ENCODE measurements at regions not wholly inside any gene's neighbourhood (a gene's known extent, or its start where the extent isn't known, plus 50 kb on each side); places are given as distances from the start of the nearest gene placed in this dataset.
"Not testable (repeated sequence)": the region's sequence is repeated elsewhere in the genome, so short reads cannot be mapped to it uniquely, and the experiment has no call there.

DNA sequence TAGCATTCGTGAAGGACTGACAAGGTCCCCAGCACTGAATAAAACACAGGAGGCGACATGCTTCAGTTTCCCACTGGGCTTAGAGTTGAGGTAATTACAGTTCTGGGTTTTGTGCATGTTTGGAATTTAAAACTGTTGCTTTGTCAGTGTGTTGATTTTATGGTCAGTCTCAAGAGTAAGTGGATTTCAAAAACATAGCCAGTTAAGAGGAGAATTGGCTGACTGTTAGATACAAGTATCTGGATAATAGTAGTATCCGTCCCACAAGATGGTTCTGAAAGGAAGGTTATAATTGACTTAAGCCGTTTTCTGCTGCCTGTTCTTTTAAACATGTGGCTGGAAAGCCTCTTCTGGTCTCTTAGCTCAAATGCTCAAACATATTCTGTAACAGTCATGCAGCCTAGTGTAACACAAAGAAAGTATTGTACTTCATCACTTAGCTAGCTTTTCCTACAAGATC is 170.9 kb downstream of the POLR1F start:
- DNase-seq (ENCODE audit: low spot score), result peak; percentile 66

DNA sequence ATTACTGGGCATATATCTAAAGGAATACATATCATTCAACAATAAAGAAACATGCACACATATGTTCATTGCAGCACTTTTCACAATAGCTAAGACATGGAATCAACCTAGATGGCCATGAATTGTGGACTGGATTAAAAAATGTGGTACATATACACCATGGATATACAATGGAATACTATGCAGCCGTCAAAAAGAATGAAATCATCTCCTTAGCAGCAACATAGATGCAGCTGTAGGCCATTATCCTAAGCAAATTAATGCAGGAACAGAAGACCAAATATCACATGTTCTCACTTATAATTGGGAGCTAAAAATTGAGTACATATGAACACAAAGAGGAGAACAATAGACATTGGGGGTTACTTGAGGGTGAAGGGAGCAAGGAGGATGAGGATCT is 175.6 kb downstream of the POLR1F start:
- no peak for DNase-seq (ENCODE audit: low spot score)

DNA sequence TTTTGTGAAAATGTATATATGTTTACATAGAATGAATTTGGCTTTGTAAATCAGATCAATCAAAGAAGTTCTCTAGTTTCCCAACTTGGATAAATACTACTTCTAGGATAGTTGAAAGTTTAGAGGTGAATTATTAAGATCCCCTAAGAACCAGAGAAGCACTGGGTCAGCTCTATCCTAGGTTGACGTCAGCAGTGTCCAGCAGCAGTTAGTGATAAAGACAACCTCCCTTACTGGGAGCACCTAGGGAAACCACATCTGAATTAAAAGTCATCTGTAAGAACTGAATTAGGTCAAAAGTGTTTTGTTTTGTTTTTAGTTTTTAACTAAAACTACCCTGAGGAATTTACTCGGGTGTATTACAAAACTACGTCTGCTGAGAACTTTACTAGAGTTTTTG is 178.0 kb downstream of the POLR1F start:
- DNase-seq (ENCODE audit: low spot score), result no peak

DNA sequence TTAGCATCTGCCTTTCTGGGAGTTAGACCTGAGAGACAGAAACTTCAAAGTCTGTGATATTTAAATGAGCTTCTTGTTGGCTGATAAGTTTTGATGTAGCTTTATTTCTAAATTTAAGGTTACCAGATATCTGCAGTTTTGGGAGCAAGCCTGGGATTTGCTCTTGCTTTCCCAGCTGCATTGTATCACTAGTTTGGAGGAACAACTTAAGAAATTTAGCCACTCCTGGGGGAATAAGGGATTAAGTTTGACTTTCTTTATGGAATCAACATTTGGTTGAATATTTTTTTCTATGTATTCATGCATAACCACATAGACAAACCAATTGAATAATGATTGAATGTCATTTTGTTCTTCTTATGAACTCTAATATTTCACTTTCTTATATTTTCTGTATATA is 178.6 kb downstream of the POLR1F start:
- no peak for DNase-seq (ENCODE audit: low spot score)

DNA sequence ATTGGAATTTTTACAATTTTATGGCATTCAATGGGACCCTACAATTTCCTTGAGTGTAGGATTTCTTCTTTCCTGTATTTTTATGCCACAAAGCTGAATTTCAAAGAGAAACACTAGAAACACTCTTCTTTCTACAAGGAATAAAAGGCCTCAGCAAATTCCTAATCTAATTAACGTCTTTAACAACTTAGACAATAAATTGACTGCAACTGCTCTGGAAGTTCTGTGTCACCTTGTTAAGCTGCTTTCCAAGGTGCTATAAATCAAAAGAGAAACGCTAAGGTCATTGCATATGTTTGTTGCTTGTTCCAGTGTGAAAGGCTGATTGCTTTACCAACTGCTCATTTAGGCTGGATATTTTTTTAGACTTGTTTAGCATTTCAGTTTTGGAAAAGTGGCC is 182.2 kb downstream of the POLR1F start:
- no peak for DNase-seq (ENCODE audit: low spot score)

DNA sequence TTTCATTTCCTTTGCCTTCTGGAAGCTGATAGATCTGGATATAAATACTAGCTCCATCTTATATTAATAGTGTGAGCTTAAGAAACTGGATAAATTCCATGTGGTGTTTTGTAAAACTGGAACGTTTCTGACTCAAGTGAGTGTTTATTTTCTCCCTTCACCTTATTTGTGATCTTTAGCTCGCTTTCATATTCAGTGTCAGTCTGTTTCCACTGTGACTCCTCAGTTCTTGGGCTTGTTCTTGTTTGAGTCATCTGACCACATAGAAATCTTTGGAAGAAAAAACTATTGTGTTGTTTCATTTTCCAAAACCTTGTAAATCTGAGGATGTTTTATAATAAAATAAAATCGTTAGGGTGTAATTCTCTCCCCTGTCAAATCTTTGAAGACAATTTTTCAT is 186.4 kb downstream of the POLR1F start:
- DNase-seq (ENCODE audit: low spot score), result no peak

DNA sequence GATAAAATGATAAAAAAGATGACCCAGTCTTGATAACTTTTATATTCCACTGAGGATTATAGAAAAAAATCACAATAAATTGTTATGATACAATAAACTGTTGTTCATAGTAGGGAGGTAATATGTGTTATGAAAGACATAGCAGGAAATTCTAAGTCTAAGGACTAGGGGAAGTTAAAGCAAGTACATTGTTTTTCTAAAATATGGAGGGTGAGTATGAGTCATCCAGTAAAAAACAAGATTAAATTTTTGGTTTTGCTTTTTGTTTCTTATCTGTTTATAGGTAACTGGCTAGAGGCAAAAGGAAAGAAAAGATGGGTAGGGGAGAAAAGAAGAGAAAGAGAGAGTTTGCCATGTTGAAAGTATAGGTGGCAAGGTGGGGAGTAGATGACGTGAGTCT is 188.4 kb downstream of the POLR1F start:
- no peak for DNase-seq (ENCODE audit: low spot score)

DNA sequence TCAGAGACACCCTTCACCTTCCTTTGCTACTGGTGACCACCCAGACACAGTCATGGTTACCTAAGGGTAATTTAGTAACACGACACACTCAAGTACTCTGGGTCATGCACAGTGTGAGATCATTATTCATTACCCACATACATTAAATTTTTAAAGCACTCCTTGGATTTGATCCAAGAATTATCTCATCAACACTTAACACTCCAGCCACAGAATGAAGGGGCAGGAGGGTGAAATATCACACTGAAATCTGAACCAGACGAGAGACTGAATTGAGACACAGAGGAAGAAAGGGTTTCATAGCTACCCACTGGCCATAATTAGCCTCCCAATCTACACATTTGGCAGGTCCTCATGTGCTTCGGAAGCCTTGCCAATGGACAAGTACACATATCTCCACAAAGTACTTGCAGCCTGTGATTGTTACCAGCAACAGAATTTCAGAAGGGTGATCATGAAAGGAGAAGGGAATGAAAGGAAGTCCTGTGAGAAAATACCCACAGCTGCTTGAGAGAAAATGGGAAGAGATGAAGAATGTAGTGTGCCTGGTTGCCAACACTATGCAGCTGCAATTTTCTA is 189.3 kb downstream of the POLR1F start:
- peak; percentile 52 for DNase-seq (ENCODE audit: low spot score)

DNA sequence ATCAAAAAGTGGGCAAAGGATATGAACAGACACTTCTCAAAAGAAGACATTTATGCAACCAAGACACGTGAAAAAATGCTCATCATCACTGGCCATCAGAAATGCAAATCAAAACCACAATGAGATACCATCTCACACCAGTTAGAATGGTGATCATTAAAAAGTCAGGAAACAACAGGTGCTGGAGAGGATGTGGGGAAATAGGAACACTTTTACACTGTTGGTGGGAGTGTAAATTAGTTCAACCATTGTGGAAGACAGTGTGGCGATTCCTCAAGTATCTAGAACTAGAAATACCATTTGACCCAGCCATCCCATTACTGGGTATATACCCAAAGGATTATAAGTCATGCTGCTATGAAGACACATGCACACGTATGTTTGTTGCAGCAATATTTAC is 191.3 kb downstream of the POLR1F start:
- DNase-seq (ENCODE audit: low spot score), result not testable (repeated sequence)

DNA sequence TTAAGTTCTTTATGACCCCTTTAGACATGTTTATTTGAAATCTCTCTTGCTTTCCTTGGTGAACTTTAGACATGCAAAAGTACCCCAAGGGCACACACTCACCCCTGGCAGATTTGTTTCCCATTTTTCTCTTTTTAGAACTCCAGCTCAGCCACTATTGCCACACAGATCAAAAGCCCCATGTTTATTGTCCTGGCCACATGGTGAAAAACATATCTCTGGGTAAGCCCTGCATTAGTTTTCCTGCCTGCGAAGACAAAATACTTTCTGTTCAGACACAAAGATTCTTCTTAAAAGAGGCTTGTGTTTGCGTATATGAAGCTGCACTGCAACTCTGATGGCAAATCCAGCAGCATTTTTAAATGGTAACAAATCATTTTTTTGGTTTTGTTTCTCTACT is 200.0 kb downstream of the POLR1F start:
- DNase-seq (ENCODE audit: low spot score), result peak; percentile 81

DNA sequence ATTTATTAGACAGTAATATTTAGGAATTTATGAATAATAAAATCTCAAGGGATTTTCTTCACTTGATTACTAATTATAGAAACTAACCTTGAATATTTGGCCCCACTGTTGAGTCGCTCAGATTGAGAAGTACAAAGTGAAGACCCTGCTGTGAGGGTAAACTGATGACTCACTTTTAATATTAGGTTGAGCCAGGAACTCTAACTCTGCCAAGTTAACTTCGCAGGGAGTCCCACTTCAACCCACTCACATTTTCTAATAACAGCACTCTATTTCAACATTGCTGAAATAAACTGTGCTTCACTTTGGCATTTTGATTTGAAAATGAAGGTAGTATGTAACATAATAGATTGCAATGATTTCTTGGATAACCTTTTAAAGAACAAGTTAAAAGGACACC is 200.7 kb downstream of the POLR1F start:
- peak; percentile 8 for DNase-seq (ENCODE audit: low spot score)

DNA sequence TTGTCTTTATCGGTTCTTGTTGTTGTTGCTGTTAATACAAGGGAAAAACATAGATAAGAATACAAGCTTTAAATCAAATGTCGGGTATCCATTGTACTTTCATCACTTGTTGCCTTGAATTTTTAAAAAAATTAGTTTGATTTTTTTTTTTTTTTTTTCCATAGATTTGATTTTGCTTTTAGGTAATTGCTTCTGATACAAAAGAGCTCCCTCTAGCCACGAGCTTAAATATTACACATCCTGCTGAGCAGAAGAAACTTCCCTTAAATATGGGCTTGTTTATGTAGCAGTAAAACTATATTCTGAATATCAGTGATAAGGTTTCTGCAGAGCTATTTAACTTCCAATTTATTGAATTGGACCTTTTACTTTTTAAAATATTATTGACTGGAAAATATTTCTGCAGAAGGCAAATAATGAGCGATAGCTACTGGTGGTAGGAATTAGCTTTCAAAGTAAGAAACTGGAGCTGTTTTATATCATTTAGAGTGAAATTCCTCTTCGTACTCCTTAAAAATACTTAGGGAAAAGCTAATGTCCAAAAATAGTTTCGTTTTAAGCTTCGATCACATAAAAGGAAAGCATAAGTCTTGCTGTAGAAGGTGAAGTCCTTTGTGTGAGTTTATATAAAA is 216.9 kb downstream of the POLR1F start:
- peak; percentile 63 for DNase-seq (ENCODE audit: low spot score)

DNA sequence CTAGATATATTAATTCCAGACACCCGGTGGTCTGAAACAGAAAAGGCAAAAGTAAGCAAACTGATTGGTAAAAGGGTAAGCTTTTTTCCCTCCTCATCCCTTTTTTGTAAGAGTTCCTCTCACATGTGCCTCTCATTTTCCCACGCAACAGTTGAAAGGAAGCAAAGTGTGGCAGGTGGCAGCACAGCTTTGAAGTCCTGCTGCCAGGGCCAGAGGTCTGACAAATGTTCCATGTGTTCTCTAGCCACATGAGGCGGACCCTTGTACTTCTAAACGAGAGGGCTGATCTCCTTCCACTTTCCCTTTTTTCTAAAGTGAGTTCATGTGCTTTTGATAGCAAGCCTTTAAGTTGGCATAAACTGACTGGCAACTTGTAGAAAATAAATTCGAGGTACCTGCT is 217.5 kb downstream of the POLR1F start:
- no peak for DNase-seq (ENCODE audit: low spot score)

DNA sequence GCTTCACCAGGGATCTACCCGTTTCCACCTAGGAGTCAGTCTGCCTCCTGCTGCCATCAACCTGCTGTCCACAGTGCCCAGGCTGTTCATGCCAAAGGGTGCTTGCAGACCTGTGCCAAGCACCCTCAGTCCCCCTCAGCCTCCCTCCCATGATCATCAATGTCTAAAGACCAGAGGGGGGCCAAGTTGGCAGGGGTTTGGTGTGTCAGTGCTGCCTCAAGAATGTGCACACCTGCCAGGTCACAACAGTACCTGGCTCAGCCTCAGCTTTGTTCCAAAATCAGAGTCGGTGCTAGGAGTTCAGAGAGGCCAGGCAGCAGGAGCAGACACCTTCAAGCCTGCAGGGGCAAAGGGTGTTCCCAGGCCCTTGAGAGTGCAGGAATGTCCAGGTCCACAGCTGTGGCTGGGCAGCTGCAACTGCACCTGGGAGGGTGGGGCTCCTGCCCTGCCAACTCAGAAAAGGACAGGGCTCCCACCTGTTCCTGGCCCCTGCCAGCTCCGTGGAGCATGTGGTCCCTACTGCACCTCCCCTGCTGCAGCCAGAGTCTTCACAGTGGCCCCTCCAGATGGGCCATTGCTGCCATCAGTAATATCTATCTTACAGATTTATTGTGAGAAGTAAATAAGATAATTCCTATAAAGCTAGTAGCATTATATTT is 219.5 kb downstream of the POLR1F start:
- DNase-seq (ENCODE audit: low spot score), result no peak

DNA sequence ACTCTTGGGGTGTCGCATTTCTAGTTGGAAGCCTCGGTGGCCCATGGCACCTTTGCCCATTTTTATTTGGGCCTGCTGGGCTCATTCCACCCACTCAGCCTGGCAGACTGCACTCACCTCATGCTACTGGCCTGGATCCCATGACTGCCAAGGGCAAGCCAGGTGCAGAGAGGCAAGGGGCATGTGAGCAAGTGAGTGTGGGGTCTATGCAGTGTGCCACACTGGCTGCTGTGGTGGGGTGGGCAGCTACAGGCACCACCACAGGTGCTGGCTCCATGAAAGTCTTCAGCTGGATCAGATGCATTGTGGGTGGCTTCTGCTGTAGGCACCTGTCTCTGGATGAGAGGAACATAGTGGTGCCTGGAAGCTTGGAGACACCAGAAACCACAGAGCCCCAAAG is 220.8 kb downstream of the POLR1F start:
- DNase-seq (ENCODE audit: low spot score), result no peak

DNA sequence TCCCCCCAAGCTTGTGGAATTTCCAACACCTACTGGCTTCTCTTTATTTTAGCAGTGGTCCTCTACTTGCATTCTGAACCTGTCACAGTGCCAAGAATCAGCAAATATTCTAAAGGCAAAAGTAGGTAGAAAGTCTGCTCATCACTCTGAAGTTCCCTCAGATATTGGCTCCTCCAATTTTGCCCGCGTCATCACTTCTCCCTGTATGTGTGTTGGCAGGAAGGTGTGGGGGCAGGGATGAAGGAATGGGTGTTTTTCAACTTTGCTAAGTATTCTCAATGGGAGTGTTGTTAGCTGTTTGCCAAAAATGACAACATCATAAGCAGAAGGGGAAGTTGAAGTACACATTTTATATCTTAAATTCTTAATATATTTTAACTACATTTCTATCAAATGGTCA is 226.2 kb downstream of the POLR1F start:
- no peak for DNase-seq (ENCODE audit: low spot score)

DNA sequence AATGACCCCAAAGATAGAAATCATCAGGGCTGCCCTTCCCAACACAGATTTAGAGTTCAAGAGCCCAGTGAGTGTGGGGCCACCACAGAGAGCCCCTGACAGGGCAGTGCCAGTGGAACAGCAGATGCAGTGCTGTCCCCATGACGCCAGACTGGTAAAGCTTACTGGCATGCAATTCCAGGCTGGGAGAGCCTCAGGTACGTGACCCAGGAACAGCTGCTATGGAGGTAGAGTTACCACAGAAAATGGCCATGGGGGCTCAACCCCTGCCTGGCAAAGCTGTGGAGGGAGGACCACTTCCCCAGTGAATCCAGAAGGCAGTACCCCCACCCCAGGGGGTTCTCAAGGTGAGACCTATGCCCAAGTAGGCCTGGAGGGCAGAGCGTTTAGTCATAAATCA is 228.5 kb downstream of the POLR1F start:
- DNase-seq (ENCODE audit: low spot score), result no peak

DNA sequence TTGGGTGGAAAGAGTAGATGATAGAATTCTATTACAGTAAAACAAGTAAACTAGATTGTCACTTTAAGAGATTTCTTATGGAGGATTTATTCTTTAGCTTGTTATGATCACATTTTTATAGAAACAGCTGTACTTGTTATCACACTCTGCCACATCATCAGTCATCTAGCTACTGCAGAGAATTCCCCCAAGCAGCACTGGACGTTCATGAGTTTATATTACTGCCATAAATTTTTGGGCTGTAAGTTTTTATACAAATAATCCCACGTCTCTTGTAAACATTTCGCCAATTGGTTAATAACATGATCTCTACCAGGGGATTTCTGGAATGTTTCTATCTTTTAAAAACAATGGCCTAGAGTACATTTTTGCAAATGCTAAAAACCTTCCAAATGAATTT is 238.8 kb downstream of the POLR1F start:
- DNase-seq (ENCODE audit: low spot score), result peak; percentile 68

DNA sequence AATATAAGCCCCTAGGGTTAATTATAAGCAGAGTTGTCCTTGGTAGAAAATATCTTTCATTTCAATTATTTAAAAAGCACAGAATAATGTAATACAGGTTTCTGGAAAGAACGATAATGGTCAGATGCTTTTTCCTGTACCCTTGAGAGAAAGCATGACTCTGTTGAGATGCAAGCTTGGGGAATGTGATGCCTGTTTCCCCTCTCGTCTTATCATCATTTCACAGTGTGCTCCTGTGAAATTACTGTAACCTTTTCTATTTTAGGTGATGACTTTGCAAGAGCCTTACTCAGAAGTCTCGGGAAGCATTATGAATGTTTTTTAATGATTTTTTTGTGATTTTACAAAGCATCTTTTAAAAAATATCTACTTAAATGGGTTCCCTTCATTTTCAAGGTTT is 243.0 kb downstream of the POLR1F start:
- DNase-seq (ENCODE audit: low spot score), result peak; percentile 15

DNA sequence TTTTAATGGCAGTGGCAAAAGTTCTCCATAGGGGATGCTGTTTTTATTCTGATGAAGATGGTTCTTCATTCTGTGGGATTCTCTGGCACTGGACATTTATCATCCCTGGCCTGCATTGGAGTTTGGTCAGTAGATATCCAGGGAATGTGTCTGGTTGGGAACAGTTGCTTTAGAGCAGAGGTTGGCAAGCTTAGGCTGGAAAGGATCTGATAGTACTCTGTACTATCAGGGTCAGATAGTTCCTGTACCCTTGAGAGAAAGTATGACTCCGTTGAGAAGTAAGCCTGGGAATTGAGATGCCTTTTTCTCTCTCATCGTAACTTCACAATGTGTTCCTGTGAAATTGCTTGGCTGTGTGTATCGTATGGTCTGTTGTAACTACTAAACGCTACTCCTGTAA is 244.1 kb downstream of the POLR1F start:
- no peak for DNase-seq (ENCODE audit: low spot score)

DNA sequence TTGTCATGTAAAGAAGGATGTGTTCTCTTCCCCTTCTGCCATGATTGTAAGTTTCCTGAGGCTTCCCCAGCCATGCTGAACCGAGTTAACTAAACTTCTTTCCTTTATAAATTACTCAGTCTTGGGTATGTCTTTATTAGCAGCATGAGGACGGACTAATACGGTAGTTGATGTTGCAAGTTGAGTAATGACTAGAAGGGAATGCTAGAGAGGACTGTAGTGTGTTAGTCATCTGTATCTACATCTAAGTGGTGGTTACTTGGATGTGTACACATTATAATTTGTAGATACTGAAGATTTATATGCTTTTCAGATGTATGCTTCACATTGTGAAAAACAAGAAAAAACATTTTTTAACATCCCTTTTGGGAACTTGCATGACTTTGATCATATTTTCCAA is 244.6 kb downstream of the POLR1F start:
- no peak for DNase-seq (ENCODE audit: low spot score)

DNA sequence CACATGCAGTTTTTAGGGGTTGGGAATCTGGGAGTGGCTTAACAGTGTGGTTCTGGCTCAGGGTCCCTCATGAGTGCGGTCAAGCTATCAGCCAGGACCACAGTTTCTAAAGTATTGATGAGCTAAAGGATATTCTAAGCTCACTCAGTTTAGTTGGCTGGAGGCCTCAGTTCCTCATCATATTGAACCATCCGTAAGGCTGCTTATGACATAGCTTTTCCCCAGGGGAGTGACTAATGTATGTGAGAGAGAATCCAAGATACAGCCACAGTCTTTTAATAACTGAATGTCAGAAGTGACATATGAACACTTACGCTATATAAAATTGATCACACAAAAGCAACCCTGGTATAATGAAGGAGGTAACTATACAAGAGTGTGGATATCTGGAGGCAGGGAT is 245.3 kb downstream of the POLR1F start:
- DNase-seq (ENCODE audit: low spot score), result no peak

DNA sequence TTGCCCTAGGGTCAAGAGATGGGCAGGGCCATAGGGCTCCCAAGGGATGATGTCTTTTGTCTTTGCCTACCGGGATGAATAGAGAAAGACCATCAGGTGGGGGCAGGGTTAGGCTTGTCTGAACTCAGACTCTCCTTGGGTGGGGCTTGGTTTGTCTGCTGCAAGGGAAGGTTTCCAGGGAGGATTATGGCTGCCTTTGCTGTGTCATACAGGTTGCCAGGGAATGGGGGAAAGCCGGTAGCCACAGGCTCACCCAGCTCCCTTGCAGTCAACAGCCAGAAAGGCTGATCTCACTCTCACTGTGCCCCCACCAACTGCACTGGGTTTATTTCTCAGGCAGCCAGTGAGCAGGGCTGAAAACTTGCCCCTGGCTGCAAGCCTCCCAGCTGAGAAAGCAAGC is 253.2 kb downstream of the POLR1F start:
- no peak for DNase-seq (ENCODE audit: low spot score)
